DMS53 treated with DMSO at 0.1 percent for 48 hours (cell line): ENCODE measurements at regions not wholly inside any gene's neighbourhood (a gene's known extent, or its start where the extent isn't known, plus 50 kb on each side); places are given as distances from the start of the nearest gene placed in this dataset.
A peak's percentile ranks its signal among the peaks of the same experiment; 100 is the strongest.
"Not testable (repeated sequence)": the region's sequence is repeated elsewhere in the genome, so short reads cannot be mapped to it uniquely, and the experiment has no call there.

ENCODE experiments used
- DNase-seq: peaks from one replicate; lab custom pipeline; 2025; ENCODE audit not compliant: unreplicated experiment; lab: John Stamatoyannopoulos, UW

DNA sequence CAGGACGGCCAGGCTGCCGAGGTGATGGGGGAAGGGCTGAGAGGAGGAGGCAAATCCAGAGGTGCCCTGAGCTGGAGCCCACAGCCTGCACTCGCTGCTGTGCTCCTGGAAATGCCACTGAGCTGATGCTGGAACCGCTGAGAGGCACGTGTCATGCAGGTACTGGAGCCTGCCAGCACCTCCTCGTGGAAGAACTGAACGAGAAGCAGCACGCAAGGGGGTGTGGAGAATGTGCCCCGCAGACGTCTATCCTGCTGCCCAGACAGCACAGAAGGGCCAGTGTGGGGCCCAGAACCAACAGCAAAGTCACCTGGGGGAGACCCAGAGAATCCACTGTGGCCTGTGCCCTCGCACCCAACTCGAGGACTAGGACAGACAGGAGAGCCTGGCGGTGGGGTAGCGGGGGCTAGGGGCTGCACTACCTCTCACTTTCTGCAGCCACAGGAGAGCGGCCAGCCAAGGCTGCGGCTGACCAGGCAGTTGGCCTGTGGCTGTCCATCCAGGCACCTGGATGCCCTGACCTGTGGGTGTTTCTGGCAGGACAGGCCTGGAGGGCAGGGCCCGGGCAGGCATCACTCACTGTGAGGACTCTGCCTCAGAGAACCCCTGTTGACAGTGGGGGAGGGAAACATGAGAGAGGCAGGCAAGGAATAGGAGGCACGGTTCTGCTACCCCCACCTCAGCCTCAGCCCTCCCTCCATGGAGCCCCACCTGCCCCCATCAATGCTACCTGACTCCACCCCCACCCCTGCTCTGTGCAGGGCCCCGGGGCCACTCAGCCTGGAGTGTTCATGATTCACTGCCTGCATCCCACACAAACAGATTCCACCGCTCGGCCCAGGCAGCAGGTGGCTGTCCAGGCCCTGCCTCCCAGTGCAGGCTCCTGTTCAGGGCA, 213.1 kb downstream of the TBC1D2B start:
- DNase-seq = peak; percentile 1

- no peak for DNase-seq
These were observed 213.9 kb downstream of the TBC1D2B start for GRCh38 chr15:77863491-77864105.

DNA sequence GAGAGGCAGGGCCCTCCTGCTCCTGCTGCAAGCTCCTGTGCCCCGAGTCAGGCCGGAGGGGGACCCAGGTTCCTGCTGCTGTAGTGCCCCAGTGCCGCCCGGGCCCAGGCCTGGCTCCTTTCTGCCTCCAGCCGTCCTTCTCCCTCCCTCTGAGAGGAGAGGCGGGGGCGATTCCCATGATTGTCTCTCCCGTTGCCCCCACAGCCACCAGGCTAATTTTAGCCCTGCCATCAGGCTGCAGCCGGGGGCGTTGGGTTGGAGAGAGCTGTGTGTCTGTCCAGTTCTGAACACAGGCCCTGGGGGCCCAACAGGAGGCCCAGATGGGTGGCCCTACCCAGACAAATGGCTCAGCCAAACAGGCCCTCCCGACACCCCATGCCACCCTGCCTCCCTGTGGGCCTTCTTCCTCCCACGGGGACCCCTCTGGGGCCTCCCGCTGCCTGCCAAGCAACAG, 214.8 kb downstream of the TBC1D2B start:
- no peak for DNase-seq

DNA sequence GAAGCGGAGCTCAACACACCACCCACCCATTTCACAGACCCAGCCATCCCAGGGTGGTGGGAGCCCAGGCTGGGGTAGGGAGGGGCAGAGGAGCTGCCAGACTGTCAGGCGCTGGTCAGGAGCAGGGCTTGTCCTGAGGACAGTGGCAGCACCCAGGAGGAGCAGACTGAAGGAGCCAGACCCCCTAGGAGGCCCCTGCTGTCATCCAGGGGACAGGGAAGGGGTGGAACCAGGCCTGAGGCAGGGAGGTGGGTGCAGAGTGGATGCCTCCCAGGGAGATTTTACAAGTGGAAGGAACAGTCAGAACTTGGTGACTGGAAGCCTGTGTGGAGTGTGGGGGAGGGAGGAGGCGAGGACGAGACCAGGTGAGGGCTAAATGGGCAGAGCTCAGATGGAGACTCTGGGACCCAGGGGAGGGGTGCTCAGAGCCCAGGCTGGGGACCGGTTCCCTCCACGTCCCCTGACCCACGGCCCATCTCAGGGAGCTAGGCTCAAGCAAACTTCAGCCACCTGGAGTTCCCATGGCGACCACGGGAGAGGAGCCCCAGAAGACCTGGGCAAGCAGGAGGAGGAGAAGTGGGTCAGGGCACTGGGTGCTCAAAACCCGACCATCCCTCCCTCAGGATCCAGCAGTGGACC, 215.4 kb downstream of the TBC1D2B start:
- DNase-seq = not testable (repeated sequence)

- no peak for DNase-seq
These were observed 217.3 kb downstream of the TBC1D2B start for GRCh38 chr15:77860071-77860691.

- no peak for DNase-seq
These were observed 217.9 kb downstream of the TBC1D2B start for GRCh38 chr15:77859491-77860060.

DNA sequence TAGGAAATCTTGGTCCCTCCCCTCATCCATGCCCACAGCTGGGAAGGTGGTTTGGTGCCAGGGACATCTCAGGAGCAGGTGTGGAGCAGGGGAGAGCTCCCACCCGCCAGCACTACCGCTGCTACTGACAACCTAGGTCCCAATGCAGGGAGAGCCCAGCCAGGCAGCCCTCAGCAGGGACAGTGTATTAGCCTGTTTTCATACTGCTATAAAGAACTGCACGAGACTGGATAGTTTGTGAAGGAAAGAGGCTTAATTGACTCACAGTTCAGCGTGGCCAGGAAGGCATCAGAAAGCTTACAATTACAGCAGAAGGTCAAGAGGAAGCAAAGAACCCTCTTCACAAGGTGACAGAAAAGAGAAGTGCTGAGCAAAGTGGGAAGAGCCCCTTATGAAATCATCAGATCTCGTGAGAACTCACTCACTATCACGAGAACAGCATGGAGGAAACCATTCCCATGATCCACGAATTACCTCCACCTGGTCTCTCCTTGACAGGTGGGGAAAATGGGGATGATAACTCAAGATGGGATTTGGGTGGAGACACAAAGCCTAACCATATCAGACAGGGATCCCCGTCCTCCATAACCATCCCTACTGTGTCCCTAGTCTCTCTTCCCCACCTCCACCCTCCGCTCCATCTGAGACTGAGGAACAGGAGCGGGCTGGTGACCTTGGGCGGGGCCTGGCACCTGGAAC, 218.6 kb downstream of the TBC1D2B start:
- no peak for DNase-seq

- DNase-seq = no peak
These were observed 220.1 kb downstream of the TBC1D2B start for GRCh38 chr15:77857419-77857818.

GRCh38 chr15:77856705-77857346, 220.7 kb downstream of the TBC1D2B start:
- DNase-seq = no peak

DNA sequence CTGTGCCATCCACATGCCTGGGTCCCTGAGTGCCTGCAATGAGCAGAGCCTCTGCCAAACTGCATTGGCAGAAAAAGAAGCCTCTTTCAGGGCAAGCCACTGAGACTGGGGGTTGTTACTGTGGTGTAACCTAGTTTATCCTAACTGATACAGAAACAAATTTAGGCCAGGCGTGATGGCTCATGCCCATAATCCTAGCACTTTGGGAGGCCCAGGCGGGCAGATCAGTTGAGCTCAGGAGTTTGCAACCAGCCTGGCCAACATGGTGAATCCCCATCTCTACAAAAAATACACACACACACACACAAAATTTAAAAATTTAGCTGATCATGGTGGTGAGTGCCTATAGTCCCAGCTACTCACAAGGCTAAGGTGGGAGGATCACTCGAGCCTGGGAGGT, 221.6 kb downstream of the TBC1D2B start:
- DNase-seq = no peak

GRCh38 chr15:77854980-77855379, 222.3 kb upstream of the LINGO1 start:
- no peak for DNase-seq

DNA sequence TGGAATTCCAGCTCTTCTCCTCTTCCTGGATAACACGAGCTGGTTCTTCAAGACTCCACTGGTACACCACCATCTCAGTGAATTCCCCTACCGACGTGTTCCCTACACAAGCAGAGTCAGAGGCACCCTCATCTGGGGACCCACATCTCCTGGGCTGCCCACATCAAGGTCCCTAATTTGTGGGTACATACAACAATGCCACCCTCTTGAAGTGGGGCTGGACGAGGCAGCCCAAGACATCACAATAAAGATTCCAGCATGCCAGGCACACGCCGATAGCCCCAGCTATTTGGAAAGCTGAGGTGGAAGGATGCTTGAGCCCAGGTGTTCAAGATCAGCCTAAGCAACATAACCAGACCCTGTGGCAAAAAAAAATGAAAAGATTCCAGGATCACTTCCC, 221.2 kb upstream of the LINGO1 start:
- DNase-seq = no peak

GRCh38 chr15:77853008-77853328, 220.3 kb upstream of the LINGO1 start:
- DNase-seq = no peak

DNA sequence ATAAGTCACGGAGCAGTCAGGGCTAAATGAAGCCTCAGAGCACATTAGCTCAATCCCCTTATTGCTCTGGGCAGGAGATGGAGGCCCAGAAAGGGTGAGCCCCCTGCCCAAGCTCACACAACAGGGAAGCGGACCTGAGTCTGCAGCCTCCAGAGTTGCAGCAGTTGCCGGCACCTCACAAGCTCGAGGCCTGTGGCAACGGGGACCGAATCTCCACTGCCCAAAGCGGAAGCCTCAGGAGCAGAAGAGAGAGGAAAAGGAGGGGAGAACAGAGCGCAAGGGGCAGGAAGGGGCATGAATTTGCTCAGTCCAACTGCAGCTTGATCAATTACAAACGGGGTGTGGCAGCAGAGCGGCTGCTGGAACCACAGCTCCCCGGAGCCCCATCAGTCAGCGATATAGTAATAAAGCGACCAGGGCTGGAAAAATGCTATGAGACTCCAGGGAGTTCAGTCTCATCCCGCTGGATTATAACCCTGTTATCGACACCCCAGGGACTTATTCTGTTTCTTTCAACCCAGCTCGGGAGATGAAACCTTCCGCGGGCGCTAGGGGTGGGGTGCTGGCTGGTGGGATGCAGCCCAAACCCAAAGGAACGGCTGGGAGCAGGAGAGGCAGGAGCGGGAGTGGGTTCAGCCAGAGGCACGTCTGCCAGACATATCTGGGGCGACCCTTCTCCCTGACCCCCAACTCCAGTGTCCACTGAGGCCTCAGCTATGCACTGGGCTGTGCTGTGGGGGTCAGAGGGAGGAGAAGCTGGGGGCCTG, 219.7 kb upstream of the LINGO1 start:
- no peak for DNase-seq

- no peak for DNase-seq
These were observed 219.0 kb upstream of the LINGO1 start for GRCh38 chr15:77851691-77852090.

DNA sequence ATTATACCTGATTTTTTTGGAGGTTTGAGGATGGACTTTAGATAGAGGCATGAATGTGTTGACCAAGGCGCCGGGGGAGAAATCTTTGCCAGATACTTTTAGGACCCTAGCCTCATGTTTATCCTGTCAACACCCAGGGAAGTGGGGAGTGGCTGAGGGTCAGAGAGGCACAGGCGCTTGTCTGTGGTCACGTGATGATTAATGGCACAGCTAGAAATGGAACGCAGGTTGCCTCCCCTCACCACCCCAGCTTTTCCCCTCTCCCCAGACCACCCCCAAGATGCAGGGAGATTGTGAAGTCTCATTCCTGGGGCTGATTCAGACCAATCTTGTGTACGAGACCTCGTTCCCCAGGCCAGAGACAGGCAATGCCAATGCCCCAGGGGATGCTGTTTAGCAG, 218.4 kb upstream of the LINGO1 start:
- no peak for DNase-seq

DNA sequence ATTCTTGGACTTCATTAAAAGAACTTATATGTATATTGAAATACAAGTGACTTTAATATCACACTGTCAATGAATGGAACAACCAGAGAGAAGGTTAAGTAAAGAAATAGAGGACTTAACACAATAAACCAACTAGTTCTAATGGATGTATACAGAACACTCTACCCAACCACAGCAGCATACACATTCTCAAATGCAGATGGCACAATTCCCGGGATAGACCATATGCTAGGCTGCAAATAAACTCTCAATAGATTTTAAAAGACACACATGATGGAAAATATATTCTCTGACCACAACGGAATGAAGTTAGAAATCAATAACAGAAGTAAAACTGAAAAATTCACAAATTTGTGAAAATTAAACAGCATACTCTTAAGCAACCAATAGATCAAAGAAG, 214.3 kb upstream of the LINGO1 start:
- DNase-seq = no peak

DNA sequence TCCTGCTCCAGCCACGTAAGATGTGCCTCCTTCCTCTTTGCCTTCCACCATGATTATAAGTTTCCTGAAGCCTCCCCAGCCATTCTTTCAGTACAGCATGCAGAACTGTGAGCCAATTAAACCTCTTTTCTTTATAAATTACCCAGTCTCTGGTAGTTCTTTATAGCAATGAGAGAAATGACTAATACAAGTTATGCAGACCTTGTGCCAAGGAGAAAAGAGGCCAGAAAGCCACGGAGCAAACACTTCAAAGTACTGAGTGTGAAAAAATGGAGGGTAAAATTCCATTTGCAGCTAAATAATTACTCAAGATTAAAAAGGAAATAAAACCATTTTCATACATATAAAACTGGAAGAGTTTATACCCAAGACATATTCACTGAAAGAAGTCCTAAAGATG, 213.6 kb upstream of the LINGO1 start:
- DNase-seq = no peak

GRCh38 chr15:77844798-77845446, 212.2 kb upstream of the LINGO1 start:
- no peak for DNase-seq
